MM.1S (cell line): ENCODE measurements at regions not wholly inside any gene's neighbourhood (a gene's known extent, or its start where the extent isn't known, plus 50 kb on each side); places are given as distances from the start of the nearest gene placed in this dataset.

Experiments
- EZH2 ChIP-seq: fragments of 300-600 bp; sonication (generic); optimal IDR thresholded peaks from 2 replicates; pipeline ENCODE3; 2017; ENCODE audit warnings: low read depth, mild to moderate bottlenecking, antibody characterized with exemption, low read length, mixed read lengths
- EZH2phosphoT487 ChIP-seq: fragments of 300-600 bp; sonication (generic); IDR thresholded peaks from 2 replicates; pipeline ENCODE4 v1.6.1; 2018; ENCODE audit warnings: antibody characterized with exemption, low read length
- TF ChIP-seq, protein P1 (sequence below): fragments of 300-600 bp; sonication (generic); IDR thresholded peaks from 2 replicates; pipeline ENCODE4 v1.5.1; 2016; ENCODE audit warnings: antibody characterized with exemption, low read length, mixed read lengths

DNA sequence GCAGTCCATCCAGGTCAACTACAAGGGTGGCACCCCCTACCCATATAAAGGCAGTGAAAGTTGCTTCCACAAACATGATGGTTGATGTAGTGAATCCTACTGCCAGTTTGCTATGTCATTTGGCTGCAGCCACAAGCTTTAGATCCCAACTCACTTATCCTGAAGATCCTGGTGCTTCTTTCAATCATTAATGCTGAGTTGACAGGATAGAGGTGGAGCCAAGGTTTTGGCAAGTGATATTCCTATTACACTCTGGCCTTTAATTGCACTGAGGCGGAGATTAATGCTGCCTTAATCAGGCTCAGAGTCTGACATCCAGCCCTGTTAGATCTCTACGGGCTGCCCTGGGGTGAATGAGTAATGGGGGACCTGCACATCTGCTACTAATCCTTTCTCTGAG is 542.4 kb upstream of the ARX start:
- TF ChIP-seq, protein P1, sequence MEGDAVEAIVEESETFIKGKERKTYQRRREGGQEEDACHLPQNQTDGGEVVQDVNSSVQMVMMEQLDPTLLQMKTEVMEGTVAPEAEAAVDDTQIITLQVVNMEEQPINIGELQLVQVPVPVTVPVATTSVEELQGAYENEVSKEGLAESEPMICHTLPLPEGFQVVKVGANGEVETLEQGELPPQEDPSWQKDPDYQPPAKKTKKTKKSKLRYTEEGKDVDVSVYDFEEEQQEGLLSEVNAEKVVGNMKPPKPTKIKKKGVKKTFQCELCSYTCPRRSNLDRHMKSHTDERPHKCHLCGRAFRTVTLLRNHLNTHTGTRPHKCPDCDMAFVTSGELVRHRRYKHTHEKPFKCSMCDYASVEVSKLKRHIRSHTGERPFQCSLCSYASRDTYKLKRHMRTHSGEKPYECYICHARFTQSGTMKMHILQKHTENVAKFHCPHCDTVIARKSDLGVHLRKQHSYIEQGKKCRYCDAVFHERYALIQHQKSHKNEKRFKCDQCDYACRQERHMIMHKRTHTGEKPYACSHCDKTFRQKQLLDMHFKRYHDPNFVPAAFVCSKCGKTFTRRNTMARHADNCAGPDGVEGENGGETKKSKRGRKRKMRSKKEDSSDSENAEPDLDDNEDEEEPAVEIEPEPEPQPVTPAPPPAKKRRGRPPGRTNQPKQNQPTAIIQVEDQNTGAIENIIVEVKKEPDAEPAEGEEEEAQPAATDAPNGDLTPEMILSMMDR, result no peak
- TF ChIP-seq EZH2 (no peak), EZH2phosphoT487 (no peak)
